D341Med (cell line): ENCODE measurements at regions not wholly inside any gene's neighbourhood (a gene's known extent, or its start where the extent isn't known, plus 50 kb on each side); places are given as distances from the start of the nearest gene placed in this dataset.
"Not testable (repeated sequence)": the region's sequence is repeated elsewhere in the genome, so short reads cannot be mapped to it uniquely, and the experiment has no call there.

Source experiments
- DNase-seq: peaks from one replicate; pipeline ENCODE4 v3.0.0; 2012; ENCODE audit warnings: low spot score

DNA sequence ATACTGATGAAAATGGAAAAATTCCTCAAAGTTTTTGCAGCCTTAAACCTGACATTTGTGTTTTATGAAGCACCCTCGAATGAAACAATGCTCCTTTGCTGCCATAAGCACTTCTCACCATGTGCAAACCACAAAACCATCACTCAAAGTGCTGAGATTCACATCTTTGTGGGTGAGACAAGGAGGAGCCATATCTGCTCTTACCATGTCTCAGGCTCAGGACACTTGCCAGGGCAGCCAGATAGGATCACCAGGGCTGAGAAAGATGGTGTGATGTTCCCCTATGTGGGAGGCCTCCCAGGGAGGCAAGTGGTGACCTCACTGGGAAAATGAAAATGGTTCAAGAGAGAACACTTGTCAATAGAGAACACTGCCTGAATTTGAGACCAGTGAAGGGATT is 120.4 kb downstream of the CCDC34 start:
- DNase-seq = no peak

DNA sequence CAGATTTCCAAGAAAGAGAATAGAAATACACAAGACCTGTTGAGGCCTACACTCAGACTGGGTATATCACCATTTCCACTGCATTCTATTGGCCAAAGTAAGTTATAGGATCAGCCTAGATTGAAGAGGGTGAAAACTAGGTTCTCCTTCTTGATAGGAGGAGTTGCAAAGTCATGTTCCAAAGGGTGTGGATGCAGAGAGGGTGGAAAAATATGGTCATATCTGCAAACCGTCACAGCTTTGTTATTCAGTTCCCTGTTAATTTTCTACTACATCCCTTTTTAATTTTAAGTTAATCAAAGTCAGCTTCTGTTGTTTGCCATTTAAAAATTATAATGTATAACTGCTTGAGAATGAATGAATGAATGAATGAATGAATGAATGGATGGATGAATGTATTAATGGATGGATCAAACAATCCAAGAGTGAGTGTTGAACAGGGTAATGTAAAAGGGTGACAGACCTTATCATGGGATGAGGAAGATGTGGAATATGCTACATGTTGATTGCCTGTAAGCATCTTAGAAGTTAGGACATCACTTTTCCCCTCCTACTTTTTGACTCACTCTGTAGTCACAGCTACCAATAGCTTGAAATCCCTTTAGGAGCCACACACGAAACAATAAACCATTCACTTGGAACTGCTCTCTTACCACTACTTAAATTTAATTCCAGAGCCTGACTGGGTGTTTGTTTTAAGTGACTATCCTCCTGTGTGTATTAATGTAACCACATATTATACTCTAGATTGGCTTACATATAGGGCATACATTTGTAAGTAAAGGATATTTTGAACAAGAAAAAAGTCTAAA is 121.5 kb downstream of the CCDC34 start:
- DNase-seq = no peak

DNA sequence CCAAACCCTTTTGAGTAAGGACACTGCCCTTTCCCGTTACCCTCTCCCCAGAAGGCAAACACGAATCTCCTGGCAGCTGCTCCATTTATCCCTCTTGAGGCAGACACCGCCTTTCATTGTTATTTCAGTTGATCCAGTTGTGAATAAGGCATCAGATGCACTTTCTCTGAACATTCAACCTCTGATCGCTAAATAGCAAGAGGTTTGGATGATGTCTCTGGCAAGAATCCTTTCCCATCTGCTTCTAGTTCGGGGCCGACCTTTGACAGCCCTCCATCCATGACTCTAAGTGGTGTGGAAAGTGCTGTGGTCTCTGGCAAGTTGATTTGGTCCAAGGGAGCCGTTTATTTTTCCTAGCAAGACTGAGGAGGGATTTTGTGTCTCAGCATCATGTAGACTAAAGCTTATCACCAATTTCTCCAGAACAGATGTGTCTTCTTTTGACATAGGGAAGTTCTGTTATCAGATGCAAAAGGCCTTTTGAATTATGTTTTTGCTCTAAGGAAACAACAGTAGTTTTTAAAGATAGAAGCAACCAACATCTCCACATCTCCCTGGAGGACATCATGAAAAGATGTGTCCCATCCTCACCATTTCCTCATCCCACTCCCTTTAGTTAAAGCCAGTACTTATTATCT is 123.6 kb downstream of the CCDC34 start:
- no peak for DNase-seq

DNA sequence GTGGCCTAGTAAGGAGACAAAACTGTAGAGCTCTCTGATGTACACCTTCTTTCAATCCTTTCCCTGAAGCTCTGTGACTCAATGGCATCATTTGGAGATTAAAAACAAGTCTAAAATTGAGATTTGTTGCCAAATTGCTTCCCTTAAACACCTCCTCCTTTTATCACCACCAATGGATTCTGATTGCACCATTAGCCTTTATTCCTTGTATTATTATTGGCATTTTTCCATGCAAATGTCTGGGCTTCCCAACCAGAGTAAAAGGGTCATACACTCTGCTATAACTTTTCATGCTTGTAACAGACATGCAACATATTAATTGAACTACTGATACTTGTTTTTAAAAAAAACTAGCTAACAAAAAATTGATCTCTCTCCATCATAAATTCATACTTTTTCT is 124.2 kb downstream of the CCDC34 start:
- DNase-seq = no peak

DNA sequence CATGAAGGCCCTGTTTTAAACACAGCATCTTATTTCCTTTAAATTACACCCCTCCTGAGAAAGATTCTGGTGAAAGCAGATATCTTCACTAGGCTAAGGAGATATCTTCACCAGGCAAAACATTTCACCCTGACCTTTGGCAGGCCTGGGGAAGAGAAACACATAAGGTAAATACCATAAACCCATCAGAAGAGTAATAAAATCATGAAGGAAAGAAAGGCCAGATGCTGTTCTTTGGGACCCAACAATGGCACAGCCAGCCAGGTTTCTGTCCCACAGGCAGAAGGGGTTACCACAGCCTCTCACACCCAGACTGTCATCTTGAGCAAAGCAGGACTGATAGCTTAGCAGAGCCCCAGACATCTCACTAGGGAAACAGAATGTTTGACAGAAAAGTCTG is 125.4 kb downstream of the CCDC34 start:
- DNase-seq = no peak

DNA sequence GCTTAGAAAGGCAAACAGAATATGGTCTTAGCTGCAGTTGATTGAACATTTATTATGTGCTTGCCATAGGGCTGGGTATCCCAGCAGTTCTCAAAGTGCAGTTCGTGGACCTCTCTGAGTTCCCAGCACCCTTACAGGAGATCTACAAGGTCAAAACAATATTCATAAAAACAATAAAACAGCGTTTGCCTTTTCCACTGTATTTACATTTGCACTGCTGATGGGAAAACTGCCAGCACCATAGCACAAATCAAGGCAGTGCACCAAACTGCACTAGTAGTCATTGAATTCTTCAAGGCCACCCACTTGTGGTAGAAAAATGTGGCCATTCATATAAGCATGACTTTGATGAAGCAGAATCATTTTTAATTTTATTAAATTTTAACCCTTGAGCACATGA is 128.1 kb downstream of the CCDC34 start:
- no peak for DNase-seq

DNA sequence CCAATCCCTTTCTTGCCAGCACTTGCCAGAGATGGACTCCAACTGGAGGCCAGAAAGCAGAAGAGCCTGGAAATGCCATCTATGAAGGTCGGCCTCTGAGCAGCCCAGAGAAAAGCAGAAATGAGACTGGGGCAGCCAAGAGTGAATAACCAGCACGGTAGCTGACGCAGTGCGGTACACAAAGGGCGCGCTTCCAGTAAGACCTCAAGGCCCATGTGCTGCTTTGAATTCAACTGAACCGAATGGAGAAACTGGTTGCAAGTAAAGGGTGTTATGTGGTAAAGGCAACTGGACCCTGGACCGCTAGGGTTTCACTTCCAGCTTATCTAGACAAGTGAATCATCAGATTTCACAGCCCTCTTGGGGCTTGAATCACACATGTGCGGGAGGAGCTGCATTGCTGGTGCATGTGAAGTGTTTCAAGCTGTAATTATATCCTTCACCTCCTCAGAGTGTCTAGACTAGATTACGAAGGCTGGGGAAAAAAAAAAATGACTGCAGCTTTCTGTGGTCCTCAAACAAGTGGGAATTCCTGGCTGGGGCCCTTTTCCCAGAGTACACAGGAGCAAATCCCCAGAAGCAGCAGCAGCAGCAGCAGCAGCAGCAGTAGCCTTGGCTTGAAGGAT is 128.9 kb downstream of the CCDC34 start:
- no peak for DNase-seq

DNA sequence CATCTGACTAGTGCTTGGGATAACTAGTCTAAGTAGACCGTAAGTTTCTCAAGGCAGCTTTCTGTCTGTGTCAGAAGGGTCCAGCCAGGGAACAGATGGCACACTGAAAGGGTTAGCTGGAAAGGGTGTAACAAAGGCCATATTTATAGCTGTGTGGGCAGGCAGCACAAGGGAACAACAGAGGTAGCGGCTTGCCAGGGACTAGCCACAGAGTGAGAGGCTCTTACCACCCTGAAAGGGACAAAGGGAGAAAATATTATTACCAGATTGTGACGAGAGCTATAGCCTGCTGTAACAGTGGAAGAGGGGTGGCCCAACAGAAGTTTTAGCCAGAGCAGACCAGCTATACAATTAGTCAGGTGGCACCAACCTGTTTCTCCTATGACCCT is 129.4 kb downstream of the CCDC34 start:
- no peak for DNase-seq

DNA sequence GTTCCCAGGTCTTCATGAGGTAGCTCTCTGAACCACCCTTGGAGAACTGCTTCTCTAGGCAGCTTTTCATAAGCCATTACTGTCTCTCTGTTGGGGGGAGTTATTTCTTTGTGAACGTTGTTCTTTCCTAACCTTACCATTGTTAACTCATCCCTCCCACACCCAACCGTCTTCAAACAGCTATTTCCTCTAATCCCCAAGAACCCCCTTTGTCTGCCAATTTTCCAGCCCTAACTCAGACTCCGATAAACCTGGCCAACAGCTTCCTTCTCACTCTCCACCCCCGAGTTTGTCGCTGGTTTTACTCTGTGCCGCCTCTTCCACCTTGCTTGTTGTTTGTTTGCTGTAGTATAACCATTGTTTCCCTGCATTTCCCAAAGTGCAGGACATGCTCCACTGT is 131.5 kb downstream of the CCDC34 start:
- DNase-seq = no peak

DNA sequence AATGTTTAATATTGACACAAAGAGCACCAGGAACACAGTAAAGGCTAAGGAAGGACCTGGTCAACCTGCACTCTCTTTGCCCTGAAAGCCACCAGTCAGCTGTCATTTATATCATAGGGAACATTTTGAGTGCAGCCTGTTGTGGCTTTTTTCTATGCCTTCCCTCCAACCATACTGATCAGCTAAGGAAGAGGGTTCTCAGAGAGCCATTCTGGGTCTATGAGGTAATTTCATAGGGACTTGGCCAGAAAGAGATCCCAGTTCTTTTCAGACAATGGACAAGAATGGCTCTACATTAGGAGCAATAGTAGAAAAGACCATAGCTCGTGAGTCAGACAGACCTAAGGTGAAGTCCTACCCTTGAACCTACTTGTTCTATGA is 132.8 kb downstream of the CCDC34 start:
- no peak for DNase-seq

DNA sequence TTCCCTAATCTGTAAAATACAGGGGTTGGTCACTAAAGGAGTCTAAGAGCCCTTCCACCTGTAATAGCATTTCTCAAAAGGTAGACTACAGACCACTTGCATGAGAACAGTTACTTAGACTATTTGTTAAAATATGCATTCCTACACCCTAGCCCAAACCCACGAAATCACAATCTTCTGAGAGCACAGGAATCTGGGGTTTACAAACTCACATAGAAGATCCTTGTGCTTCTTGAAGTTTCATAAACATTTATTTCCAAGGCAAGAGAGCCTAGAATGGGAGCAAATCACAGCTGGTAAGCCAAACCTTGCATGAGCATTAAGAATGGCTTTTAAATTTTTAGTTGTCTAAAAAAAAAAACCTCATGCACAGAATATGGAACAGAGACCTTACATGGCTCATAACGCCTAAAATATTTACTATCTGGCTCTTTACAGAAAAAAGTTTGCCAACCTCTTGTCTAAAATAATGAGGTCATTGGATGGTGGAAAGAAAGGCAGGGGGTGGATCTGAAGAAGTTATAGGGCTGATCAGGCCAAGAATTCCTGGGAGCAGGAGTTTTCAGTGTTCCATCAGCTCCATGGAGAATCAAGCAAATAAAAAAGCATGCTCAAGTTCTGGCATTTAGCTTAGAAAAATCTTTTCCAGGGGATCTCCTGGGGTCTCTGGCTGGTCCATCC is 133.4 kb downstream of the CCDC34 start:
- DNase-seq = no peak

DNA sequence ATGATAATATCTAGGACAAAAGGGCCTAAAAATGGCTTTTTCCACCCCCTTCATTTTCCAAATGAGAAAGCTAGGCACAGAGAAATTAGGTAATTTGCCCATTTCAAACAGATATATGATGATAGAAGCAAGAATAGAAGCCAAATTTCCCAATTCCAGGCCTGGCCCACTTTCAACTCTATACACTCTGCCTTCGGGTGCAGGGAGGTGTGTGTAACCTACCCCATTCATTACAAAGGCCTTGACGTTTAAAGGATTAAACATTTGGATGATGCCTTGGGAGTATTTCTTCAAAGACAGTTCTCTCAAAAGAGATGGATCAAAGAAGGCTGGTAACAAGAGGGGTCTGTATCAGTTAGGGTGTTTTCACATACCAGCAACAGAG is 134.1 kb downstream of the CCDC34 start:
- DNase-seq = no peak

DNA sequence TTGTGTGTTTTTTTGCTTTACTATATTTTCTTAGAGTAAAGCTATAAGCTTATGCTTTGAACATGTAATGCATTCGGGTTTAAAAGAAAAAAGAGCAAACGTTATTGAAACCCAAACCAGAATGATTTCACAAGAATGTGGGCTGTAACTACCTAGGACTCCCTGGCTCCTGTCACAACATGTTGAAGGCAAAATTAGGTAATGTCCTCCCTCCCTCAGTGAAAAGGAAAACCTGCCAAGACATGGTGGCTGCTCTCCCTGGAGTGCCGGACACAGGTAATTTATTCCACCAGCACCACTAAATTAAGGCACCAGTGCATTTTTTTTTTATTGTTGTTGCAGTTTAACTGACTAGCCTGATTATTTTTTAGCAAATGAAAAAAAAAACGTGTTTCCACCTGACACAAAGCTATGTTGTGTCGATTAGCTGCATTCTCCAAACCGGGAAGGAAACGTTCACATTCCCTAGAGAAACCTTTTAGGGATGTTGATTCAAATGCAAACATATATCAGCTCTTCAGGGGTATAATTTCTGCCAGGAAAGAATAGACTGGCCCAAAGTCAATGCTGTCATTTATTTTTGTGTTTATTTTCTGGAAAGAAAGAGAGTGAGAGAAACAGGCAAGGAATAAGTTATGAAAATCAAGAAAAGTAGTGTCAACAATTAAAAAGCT is 134.6 kb downstream of the CCDC34 start:
- no peak for DNase-seq

DNA sequence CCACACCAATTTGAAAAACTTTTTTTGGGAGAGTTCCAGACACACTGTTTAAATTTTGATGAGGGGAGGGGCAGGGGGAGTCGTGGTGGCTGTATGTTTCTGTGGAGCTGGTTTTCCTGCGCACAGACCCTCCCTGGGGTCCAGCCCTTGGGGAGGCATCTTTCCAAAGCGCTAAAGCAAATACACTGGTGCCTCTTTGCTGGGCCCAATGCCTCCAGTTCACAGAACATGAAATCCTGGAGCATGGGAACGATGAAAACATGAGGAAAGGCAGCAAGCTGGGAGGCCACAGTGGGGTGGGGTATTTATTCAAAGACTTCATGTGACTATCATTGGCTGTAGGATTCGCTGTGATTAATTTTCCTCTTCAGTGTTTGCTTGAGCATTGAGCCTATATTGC is 135.3 kb downstream of the CCDC34 start:
- no peak for DNase-seq

DNA sequence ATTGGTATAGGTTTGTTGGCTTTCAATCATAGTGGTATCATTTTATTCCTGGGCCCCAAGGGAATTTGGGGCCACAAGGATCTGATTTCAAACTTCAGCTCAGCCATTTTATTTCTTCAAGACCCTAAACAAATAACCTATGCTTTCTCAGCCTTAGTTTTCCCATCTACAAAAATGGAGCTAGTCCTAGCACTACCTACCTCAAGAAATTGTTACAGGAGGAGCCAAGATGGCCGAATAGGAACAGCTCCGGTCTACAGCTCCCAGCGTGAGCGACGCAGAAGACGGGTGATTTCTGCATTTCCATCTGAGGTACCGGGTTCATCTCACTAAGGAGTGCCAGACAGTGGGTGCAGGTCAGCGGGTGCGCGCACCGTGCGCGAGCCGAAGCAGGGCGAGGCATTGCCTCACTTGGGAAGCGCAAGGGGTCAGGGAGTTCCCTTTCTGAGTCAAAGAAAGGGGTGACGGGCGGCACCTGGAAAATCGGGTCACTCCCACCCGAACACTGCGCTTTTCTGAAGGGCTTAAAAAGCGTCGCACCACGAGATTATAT is 143.5 kb downstream of the CCDC34 start:
- DNase-seq = not testable (repeated sequence)

DNA sequence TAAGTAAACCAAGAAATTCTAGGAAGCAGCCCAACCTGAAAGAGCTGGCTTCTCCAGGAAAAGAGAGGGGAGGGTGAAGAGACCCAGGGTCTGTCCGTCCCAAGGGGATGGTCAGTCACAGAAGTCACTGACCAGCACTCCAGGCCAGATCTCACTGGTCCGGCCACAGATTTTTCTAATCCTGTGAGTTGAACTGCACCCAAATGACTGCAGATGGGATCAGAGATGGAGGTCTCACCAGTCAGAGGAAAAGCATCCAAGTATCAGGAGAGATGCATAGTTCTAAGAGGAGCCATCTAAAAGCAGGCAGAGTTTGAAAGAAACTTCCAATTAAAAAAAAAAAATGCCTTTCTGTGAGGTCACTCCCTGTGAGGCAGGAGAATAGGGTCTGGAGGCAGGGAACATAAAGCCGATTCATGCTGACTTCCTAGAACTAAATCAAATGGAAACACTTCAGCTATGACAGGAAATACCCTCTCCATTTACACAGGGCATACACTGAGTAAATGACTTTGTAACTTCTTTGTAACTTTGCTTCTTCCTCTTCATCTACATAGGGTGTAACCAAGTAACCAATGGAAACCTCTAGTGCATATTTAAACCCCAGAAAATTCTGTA is 144.5 kb downstream of the CCDC34 start:
- no peak for DNase-seq

DNA sequence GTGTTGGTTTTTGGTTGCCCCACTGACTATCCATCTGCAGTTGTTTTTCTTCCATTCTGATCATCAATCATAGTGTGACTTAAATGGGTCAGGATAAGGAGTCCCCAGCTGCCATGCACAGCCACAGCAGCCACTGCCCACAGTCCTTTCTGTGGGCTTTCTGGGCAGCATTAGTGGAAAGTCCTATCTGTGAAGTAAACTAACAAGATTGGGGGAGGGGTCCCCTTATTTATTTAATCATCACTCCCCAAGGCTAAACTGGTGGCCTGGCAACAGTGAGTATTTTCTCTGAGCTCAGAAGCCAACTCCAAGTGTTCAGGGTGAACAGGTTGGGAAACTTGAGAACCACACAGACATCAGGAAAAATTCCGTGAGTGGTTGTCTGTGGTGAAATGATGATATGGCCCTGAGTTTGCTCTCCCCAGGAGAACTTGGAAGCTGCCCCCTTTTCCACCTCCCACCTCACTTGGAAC is 145.0 kb downstream of the CCDC34 start:
- no peak for DNase-seq

DNA sequence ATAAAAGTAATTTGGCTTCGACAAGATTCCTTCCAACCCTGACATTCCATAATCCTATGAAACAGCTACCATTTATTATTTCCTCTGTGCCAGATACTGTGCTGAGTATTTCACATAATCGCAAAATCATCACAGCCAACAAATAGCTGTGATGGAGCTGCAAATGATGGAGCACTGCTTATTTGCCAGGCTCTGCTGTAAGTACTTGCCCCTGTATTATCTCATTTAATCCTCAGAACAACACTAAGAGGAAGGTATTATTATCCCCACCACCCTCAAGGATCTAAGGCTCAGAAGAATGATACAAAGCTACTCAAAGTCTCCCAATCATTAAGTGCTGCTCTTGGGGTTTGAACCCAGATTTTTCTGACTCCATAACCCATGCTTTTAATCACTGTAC is 145.5 kb downstream of the CCDC34 start:
- DNase-seq = no peak

DNA sequence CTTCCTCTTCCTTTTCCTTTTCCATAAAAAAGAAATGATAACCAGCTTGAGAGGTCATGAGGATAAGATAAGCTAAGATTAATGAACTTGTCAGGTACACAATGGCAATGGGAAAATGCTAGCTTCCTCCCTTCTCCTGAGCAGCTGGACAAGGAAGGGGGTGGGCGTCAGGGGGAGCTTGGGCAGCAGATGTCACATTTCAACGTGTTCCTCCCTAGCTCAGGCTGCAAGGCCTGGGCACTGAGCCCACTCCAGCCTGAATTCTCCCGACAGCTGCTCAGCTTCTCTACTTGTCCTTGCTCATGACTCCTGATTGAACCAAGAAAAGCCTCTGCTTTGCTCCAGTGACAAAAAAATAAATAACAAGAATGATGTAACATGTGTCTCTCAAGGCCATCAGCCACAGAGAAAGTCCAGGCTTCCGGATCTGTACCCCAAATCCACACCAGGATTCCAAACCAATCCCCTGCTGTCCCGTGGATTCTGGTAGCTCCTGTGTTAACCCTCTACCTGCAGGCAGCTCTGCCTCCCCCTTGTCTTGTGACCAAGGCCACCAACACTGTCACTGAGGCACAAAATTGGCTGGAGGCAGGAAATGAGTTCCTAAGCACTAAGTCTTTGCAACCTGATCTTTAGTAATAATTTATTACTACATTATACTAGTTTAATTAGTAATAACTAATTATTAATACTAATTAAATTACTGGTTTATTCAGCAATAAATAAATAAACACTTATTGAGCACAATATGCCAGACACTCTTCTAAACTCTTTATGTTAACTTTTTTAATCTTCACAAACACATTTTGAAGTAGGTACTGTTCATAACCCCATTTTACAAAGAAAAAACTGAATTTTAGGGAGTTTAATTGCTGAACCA is 146.5 kb downstream of the CCDC34 start:
- DNase-seq = peak; percentile 66

DNA sequence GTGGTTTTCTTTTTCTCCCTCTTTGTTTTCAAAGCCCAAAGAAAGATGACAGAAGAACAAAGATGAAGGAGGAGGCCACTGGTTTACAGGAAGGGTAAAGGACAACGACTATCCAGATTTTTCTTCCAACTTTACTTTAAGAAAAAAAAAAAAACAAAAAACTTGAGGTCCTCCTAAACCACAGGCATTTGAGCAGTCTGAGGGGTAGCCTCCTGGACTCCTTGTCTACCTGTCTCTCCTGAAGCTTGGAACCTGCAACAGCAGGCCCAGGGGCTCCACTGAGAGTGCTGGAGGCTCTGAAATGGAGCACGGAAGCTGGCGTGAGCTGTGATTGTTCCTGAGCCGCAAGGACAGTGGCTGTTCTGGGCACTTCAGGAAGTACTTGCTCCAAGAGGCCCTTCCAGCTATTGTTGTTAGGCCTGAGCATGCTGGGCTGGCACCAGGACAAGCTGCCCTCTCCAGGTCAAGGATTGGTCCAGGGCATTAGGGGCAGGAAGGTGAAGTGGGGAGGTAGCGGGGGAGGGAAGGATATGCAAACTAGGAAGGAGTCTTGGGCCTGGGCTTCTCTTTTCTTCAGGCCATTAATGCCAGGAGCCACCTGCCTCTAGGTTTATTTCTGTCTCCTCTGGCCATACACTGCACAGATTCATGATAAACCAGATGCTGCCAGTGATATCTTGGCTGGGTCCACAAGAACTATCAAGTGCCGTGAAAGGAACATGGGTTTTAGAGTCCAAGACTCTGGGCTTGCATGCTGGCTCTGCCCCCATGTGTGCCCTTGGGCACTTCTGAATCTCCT is 147.3 kb downstream of the CCDC34 start:
- no peak for DNase-seq
